ENCODE measurements at regions not wholly inside any gene's neighbourhood (a gene's known extent, or its start where the extent isn't known, plus 50 kb on each side); places are given as distances from the start of the nearest gene placed in this dataset.

DNA sequence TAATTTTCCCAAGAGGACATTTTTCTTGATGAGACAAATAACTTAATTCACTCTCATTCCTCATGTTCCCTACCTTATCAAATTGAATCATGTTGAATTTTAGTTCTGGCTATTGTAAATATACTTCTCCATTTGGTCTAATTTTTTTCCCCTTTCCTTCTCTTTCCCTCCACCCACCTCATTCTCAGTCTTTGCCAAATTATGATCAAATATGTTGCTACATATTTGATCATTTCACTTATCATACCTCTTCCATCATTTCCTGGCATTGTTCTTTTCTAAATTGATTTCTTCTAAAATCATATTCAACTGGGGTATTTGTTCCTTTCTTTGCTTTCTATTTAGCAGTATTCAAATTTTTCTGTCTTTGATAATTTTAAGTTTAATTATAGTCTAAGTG lies 52.3 kb downstream of the HDGFL1 start:
- Mint-ChIP-seq H3K4me3 (no peak overlapping the region), H3K27me3 (ENCODE audit: low read depth) (no peaks in the 10 kb centered on the region), H3K27ac (no peak overlapping the region), H3K4me1 (ENCODE audit: low read depth) (no peaks in the 10 kb centered on the region), H3K9me3 (peaks cover 2% of the 10 kb centered on the region), H3K36me3 (ENCODE audit: low read depth) (no peaks in the 10 kb centered on the region)
- DNase-seq (ENCODE audit: low spot score): no peak

DNA sequence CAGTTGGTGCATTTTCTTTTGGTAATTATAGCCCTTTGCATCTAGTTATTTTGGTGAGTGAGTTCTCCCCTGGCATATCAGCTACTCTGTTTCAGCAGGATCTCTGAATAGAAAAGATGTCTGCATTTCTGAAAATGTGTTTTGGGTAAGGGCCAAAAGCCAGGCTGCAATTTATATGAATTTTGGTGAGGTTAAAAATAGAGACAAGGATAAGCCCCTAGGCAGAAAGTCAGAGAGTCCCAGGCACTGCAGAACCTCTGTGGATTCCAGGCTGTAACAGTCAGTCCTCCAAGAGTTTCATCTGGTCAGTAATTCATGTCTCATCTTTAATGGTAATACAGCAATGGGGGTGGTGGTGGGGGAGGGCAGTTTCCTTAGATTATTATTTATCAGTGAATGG lies 53.0 kb downstream of the HDGFL1 start:
- no peaks in the 10 kb centered on the region for H3K36me3 Mint-ChIP-seq (ENCODE audit: low read depth)
- no peaks in the 10 kb centered on the region for H3K4me1 Mint-ChIP-seq (ENCODE audit: low read depth)
- H3K27me3 Mint-ChIP-seq (ENCODE audit: low read depth): no peaks in the 10 kb centered on the region
- H3K27ac Mint-ChIP-seq: no peak overlapping the region
- peaks cover 5% of the 10 kb centered on the region for H3K9me3 Mint-ChIP-seq
- no peak overlapping the region for H3K4me3 Mint-ChIP-seq
- no peak for DNase-seq (ENCODE audit: low spot score)

DNA sequence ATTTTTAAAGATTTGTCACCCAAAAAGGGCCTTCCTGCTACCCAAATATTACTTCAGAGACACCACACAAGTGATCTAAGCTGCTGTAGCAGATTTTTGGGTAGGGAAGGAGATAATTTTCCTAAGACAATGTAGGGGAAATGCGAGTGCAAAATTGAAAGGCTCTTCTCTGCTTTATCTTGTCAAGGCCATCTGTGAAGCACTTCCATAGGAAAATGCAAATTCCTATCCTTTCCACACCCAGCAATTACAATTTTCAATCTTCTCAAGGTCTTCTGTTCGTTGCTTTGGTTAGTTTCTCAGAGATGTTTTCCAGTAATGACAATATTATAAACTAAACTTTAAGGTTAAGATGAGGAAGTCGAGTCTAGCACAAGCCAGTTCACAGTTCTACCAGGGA lies 53.4 kb downstream of the HDGFL1 start:
- Mint-ChIP-seq H3K36me3 (ENCODE audit: low read depth) (no peaks in the 10 kb centered on the region), H3K27me3 (ENCODE audit: low read depth) (no peaks in the 10 kb centered on the region), H3K27ac (no peak overlapping the region), H3K4me1 (ENCODE audit: low read depth) (no peaks in the 10 kb centered on the region), H3K9me3 (peaks cover 5% of the 10 kb centered on the region), H3K4me3 (no peak overlapping the region)
- DNase-seq (ENCODE audit: low spot score): no peak

DNA sequence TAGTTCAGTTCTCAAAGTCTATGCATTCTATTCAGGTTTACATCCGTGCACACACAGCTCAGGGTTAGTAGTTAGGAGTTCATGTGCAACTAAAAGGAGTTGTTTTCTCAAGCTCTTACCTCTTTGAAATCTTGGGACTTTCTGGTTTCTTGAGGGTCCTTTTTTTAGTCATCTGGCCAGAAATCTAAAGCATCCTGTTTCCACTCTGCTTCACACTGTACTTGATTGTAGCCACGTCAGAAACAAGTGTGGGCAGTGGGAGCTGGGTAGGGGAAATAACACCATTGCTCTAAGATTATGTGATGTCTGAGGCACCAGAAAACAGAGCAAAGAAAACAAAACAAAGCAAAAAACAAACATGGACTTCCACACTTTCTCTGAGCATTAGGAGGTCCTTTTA lies 58.3 kb downstream of the HDGFL1 start:
- no peaks in the 10 kb centered on the region for H3K27me3 Mint-ChIP-seq (ENCODE audit: low read depth)
- H3K36me3 Mint-ChIP-seq (ENCODE audit: low read depth): no peaks in the 10 kb centered on the region
- DNase-seq (ENCODE audit: low spot score): no peak
- H3K9me3 Mint-ChIP-seq: peaks cover 10% of the 10 kb centered on the region
- H3K4me3 Mint-ChIP-seq: no peak overlapping the region
- no peaks in the 10 kb centered on the region for H3K4me1 Mint-ChIP-seq (ENCODE audit: low read depth)
- H3K27ac Mint-ChIP-seq: no peak overlapping the region

DNA sequence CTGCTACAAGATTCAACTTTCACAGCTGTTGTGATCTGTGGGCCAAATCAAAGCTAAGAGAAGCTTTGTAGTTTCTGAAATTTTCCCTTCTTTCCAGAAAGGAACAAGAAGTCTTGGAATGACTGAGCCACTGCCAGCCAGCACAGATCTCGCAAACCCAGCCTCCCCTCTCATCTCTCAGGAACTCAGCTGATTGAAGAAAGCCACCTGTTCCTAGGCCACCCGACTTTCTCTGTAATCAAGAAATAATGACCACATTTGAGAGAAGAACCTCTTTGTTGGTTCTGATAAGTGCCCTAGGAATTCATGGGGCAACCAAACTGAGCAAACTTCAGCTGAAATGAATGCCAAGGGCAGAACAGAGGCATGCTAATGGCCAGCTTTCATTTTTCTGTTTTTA lies 61.7 kb downstream of the HDGFL1 start:
- no peak for DNase-seq (ENCODE audit: low spot score)
- H3K27ac Mint-ChIP-seq: no peak overlapping the region
- H3K36me3 Mint-ChIP-seq (ENCODE audit: low read depth): no peaks in the 10 kb centered on the region
- no peak overlapping the region for H3K4me3 Mint-ChIP-seq
- no peaks in the 10 kb centered on the region for H3K4me1 Mint-ChIP-seq (ENCODE audit: low read depth)
- no peaks in the 10 kb centered on the region for H3K27me3 Mint-ChIP-seq (ENCODE audit: low read depth)
- H3K9me3 Mint-ChIP-seq: peaks cover 10% of the 10 kb centered on the region

DNA sequence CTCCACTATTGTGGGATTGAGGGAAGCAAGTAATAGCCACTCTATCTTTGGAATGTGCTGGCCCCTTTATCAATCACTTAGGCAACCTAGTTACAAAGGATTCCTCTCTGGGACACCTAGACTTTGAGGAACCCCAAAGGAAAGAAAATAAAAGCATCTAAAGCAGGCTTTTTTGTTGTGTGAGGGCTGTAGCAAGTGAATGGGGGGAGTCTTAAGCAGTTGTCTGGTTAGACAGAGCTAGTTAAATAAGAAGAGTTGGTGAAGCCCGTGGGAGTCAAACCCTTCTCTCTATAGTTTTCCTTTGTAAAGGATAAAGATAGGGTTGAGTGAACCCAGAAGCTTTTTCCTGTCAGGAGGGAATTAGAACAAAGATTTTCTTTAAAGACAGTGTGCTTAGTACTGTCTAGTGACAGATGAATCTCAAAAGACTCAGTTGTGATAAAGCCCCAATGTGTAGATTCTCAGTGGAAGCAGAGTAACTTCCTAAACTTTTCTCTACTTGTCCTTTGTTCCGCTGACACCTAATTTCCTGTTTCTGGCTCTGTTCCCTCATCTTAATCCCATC lies 63.3 kb downstream of the HDGFL1 start:
- Mint-ChIP-seq H3K4me3 (no peak overlapping the region), H3K4me1 (ENCODE audit: low read depth) (no peaks in the 10 kb centered on the region), H3K27ac (no peak overlapping the region), H3K9me3 (peaks cover 5% of the 10 kb centered on the region), H3K27me3 (ENCODE audit: low read depth) (no peaks in the 10 kb centered on the region), H3K36me3 (ENCODE audit: low read depth) (no peaks in the 10 kb centered on the region)
- DNase-seq (ENCODE audit: low spot score): no peak

DNA sequence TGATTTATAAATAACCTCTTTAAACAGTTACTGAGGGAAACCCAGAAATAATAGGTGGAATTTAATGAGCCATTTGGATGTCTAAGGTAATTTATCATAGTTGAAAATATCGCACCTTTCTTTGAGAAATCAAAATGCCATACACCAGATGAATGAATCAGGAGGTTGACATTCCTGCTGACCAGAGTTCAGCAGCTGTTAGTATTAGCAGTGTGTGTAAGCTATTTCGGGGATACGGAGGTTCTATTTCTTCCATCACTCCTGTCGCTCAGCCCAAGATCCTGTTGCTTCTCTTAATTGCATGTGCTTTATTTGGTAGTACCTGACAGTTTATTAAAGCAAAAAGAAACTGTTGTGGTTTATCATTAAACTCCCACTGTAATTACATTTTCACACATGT lies 67.1 kb downstream of the HDGFL1 start:
- Mint-ChIP-seq H3K9me3 (no peaks in the 10 kb centered on the region), H3K4me1 (ENCODE audit: low read depth) (no peaks in the 10 kb centered on the region), H3K4me3 (no peak overlapping the region), H3K27ac (no peak overlapping the region), H3K27me3 (ENCODE audit: low read depth) (no peaks in the 10 kb centered on the region), H3K36me3 (ENCODE audit: low read depth) (no peaks in the 10 kb centered on the region)
- no peak for DNase-seq (ENCODE audit: low spot score)

DNA sequence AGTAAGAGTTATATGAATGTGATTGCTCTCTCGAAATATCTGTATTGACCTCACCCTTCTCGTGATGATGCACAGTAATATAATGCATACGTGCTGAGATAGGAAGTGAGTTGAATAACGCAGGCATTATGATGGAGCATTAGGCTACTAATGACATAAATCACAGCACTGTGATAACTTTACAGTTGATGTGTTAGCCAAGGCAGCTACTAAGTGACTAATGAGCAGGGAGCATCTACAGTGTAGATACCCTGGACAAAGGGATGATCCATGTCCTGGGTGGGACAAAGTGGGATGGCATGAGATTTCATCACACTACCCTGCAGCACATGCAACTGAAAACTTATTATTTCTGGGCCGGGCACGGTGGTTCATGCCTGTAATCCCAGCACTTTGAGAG lies 68.4 kb downstream of the HDGFL1 start:
- Mint-ChIP-seq H3K27ac (no peak overlapping the region), H3K36me3 (ENCODE audit: low read depth) (no peaks in the 10 kb centered on the region), H3K4me3 (no peak overlapping the region), H3K9me3 (no peaks in the 10 kb centered on the region), H3K4me1 (ENCODE audit: low read depth) (no peaks in the 10 kb centered on the region), H3K27me3 (ENCODE audit: low read depth) (no peaks in the 10 kb centered on the region)
- no peak for DNase-seq (ENCODE audit: low spot score)

DNA sequence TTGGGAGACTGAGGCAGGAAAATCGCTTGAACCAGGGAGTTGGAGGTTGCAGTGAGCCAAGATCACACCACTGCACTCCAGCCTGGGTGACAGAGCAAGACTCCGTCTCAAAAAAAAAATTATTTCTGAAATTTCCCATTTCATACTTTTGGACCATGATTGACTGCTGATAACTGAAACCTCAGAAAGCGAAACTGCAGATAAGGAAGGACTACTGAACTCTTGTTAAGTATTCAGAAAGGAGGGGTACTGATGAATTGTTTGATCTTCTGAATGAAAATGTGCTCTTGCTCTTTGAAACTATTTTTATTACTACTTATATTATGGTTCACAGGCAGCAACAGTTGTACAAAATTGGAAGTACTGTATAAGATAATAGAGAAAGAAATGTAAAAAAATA lies 69.0 kb downstream of the HDGFL1 start:
- Mint-ChIP-seq H3K4me3 (no peak overlapping the region), H3K27ac (no peak overlapping the region), H3K36me3 (ENCODE audit: low read depth) (no peaks in the 10 kb centered on the region), H3K27me3 (ENCODE audit: low read depth) (no peaks in the 10 kb centered on the region), H3K9me3 (no peaks in the 10 kb centered on the region), H3K4me1 (ENCODE audit: low read depth) (no peaks in the 10 kb centered on the region)
- DNase-seq (ENCODE audit: low spot score): no peak

DNA sequence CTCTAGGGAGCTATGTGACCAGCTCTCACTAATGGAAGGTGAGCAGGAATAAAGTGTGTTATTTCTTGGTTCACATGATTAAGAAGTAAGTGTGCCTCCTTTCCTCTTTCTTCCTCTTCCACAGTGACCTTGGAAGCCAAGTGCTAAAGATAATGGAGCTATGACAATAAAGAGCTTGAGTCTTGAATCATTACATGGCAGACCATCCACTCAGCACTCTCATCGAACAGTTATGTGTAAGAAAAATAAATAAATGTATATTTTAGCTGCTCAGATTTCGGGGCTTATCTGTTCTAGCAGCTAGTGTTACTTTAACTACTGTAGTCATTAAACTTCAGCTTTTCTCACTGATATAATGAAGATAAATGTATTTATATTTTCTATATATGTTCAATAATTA lies 72.9 kb downstream of the HDGFL1 start:
- Mint-ChIP-seq H3K4me1 (ENCODE audit: low read depth) (no peaks in the 10 kb centered on the region), H3K4me3 (no peak overlapping the region), H3K27me3 (ENCODE audit: low read depth) (no peaks in the 10 kb centered on the region), H3K27ac (no peak overlapping the region), H3K9me3 (no peaks in the 10 kb centered on the region), H3K36me3 (ENCODE audit: low read depth) (no peaks in the 10 kb centered on the region)
- no peak for DNase-seq (ENCODE audit: low spot score)

DNA sequence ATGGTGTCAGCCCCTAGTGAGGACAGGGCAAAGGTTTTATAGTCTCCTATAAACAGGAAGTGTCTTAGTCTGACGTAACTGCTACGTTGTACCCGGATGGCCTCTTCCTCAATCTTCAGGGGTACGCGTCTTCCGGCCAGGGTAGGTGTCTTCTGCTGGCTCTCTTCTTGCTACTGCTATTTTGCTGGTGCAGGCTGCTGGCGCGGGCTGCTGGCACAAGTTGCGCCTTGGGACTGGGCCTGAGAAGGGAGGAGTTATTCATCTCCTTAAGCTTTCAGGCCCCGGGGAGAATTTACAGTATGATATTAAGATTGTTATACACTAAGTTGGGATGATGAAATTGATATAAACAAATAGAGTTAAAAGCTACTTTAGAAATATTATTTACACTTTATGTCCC lies 74.4 kb downstream of the HDGFL1 start:
- Mint-ChIP-seq H3K4me1 (ENCODE audit: low read depth) (no peaks in the 10 kb centered on the region), H3K36me3 (ENCODE audit: low read depth) (no peaks in the 10 kb centered on the region), H3K27ac (no peak overlapping the region), H3K27me3 (ENCODE audit: low read depth) (no peaks in the 10 kb centered on the region), H3K9me3 (no peaks in the 10 kb centered on the region), H3K4me3 (no peak overlapping the region)
- no peak for DNase-seq (ENCODE audit: low spot score)

DNA sequence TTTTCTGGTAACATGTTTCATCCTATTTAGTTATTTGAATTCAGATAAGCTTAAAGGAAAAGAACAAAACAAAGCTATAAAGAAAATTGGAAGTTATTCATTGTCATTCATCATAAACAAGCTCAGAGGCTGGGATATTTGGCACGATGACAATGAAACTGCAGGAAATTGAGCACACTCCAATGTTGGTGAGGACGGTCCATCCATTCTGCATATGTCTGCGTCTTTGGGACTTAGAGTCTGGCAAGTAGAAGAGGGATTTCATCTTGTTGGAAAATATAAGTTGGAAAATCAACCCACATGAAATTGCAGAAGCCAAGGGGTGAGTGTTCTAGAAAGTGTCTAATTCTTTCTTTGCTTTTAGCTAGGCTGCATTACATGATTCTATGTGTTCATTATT lies 78.4 kb downstream of the HDGFL1 start:
- Mint-ChIP-seq H3K9me3 (no peaks in the 10 kb centered on the region), H3K4me1 (ENCODE audit: low read depth) (no peaks in the 10 kb centered on the region), H3K27ac (no peak overlapping the region), H3K36me3 (ENCODE audit: low read depth) (no peaks in the 10 kb centered on the region), H3K4me3 (no peak overlapping the region), H3K27me3 (ENCODE audit: low read depth) (no peaks in the 10 kb centered on the region)
- DNase-seq (ENCODE audit: low spot score): no peak

DNA sequence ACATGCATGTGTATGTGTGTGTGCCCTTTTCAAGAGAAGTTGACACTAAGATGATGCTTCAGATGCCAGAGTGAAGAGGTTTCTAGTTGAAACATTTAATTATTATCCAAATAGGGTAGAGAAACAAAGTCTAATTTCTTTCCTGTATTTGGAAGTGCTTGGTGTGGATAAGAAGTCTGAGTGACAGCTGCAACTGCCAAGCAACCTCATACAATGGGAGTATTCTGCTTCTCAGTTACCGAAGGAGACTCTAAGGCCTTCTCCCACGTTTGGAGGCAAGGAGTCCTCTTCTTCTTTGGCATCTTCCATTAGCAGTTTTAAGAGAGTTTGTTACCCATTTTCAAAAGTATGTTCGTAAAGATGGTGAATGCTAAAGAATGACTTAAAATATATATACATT lies 82.4 kb downstream of the HDGFL1 start:
- no peak for DNase-seq (ENCODE audit: low spot score)
- H3K27ac Mint-ChIP-seq: no peak overlapping the region
- H3K4me1 Mint-ChIP-seq (ENCODE audit: low read depth): no peaks in the 10 kb centered on the region
- H3K4me3 Mint-ChIP-seq: no peak overlapping the region
- no peaks in the 10 kb centered on the region for H3K9me3 Mint-ChIP-seq
- no peaks in the 10 kb centered on the region for H3K36me3 Mint-ChIP-seq (ENCODE audit: low read depth)
- H3K27me3 Mint-ChIP-seq (ENCODE audit: low read depth): no peaks in the 10 kb centered on the region

DNA sequence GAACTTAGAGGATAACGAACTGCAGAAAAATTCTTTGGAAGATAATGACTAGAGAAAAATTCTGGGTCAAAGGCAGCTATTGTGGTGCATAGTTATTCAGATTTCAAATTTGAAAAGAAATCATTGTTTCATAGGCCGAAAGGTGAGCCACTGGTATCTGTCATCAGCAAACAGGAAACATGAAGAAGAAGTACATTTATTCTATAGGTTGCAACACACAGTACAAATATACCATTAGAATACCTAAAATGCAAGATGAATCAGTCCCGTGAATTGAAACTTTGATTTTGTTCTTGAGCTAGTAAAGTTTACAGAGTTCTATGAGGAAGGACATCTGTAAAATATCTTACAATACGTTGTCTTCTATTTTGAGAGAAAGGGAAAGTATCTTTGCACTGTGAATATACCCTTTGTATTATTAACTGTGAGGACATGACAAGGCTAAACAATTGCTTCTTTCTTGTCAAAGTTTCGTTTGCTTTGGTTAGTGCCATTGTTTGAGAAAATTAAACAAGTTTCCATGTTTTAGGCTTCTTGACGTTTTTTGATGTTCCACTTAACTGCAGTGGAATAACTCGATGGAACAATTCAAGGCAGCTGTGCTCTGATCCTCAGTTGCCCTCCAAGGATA lies 84.7 kb downstream of the HDGFL1 start:
- no peak overlapping the region for H3K4me3 Mint-ChIP-seq
- no peaks in the 10 kb centered on the region for H3K36me3 Mint-ChIP-seq (ENCODE audit: low read depth)
- no peak overlapping the region for H3K27ac Mint-ChIP-seq
- H3K27me3 Mint-ChIP-seq (ENCODE audit: low read depth): no peaks in the 10 kb centered on the region
- H3K9me3 Mint-ChIP-seq: no peaks in the 10 kb centered on the region
- no peak for DNase-seq (ENCODE audit: low spot score)
- no peaks in the 10 kb centered on the region for H3K4me1 Mint-ChIP-seq (ENCODE audit: low read depth)

DNA sequence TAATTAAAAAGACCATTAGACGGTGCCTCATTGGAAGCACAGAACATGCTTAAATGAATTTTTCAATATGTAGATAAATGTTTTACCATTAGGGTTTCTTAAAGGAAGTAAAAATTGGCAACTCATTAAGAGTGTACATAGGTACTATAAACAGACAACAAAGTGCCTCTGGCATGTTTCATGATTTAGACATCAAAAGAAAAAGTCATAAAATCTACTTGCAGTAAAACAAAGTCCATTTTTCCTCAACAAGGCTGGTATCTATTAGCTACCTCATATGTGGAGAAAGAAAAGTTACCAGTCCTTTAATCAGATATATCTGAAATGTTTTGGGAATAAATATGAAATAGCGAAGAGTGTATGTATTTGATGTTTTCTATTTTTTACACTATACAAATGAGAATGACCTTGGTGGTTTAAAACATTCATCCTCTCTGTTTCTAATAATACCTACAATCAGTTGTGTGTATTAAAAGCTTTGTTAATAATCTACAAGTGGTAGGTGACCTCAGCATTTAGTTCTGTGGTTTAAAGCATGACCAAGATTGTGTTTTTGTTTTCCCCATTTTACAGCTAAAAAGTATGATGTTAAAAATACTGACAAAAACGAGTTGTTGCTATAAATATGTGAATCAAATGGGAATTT lies 87.5 kb downstream of the HDGFL1 start:
- Mint-ChIP-seq H3K27me3 (ENCODE audit: low read depth) (no peaks in the 10 kb centered on the region), H3K9me3 (no peaks in the 10 kb centered on the region), H3K4me3 (no peak overlapping the region), H3K27ac (no peak overlapping the region), H3K4me1 (ENCODE audit: low read depth) (no peaks in the 10 kb centered on the region), H3K36me3 (ENCODE audit: low read depth) (no peaks in the 10 kb centered on the region)
- DNase-seq (ENCODE audit: low spot score): no peak

Measured in T-helper 2 cell treated with Interferon-gamma antibody and Interleukin-4, amounts not matched to agents 5 μg/mL and 100 μg/mL, for 36 hours (primary cell).